HG03575 (cell line): ENCODE measurements at regions not wholly inside any gene's neighbourhood (a gene's known extent, or its start where the extent isn't known, plus 50 kb on each side); places are given as distances from the start of the nearest gene placed in this dataset.
"Not testable (repeated sequence)": the region's sequence is repeated elsewhere in the genome, so short reads cannot be mapped to it uniquely, and the experiment has no call there.

Experiments used
- ATAC-seq: cut with Tn5 transposase; IDR thresholded peaks from one replicate; pipeline ENCODE4 v1.9.1; 2021; ENCODE audit not compliant: unreplicated experiment, insufficient number of reproducible peaks, low FRiP score; ENCODE audit errors: extremely low read depth

- ATAC-seq, result no peak
These were observed 89.5 kb upstream of the RUNX3 start for GRCh38 chr1:25019337-25020172.

GRCh38 chr1:25018943-25019336 lies 88.9 kb upstream of the RUNX3 start:
- ATAC-seq, result no peak

GRCh38 chr1:25018110-25018735 lies 88.1 kb upstream of the RUNX3 start:
- ATAC-seq, result no peak

GRCh38 chr1:25017436-25018109 lies 87.5 kb upstream of the RUNX3 start:
- no peak for ATAC-seq

GRCh38 chr1:25012966-25013962 lies 83.2 kb upstream of the RUNX3 start:
- no peak for ATAC-seq

DNA sequence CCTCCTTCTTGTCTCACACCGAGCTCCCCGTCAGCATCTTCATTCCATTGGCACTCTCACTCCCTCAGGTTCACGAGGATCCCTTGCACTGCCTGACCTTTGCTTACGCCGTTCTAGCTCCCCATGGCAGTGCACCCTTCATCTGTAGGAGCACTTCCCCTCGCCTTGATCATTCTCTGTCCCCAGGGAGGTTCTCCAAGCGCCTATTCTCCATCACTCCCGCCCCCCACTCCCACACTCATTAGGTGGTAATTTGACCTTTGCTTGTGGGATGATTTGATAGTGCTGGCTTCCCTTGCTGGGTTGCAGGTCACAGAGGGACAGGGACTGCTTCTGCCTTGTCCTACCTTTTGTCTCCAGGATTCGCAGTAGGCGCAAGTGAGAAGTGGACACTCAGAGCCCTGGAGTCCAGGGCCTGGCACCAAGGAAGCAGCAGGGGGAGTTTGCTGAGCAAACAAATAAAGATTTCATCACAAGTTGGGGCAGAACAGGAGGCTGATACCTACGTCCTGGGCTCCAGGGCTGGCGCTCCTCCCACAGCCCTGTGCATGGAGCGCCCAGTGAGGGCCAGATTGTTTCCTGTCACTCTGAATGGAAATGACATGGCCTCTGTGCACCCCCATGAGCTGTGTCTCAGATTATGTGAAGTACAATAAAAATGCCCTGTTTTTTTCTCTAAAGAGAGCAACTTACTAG lies 82.0 kb upstream of the RUNX3 start:
- no peak for ATAC-seq

DNA sequence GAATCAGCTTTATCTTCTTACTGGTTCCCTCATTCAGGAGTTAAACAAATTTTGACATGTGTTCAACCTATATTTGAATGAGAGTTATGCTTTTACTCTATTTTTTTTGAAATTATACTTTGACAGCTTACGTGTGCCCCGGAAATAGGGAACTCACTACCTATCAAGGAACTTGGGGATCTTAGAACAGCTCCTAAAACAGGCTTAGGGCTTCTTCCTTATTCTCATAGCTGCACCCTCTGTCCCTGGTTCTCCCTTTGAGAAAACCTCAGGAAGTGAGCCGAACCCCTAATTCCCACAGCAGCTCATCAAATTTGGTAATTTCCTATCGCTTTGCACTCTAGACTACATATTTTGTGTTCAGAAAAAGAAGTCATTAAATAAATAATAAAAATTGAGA lies 81.2 kb upstream of the RUNX3 start:
- no peak for ATAC-seq

DNA sequence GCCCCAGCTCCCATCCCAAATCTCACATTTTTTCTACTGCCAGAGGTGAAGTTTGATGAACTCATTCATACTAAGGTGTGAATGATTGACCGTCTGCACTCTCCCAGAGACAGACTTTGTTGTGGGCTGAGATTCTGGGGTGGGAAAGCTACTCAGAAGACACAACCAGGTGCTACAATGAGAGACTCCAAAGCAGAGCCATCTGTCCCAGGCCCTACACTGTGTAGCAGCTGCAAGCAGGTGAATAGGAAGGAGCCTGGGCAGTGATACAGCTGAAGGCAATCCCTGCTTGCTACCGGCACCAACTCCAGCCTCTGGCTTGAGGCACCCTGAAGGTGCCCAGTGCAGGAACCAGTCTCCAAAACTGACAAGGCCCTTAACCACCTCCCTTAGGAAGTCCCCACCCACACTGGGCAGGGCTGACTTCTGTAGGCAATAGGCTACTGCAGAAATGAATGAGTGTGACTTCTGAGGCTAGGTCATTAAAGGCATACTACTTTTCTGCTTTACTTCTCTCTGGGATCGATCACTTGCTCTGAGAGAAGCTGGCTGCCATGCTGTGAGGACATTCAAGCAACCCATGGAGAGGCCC lies 79.7 kb upstream of the RUNX3 start:
- no peak for ATAC-seq

DNA sequence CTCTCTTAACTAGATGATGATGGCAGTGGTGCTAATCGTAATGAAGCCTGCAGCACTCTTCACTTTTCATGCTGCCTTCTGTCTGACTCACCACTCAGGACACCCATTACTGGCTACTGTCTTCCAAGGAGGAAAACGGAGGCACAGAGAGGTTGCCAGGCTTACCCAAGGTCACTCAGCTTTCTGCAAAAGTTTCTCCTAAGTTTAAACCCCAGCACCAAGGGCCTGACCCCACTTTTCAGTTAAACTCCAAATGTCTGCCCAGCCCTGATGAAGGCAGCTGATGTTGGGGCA lies 78.1 kb upstream of the RUNX3 start:
- ATAC-seq, result no peak

GRCh38 chr1:25007390-25008191 lies 77.5 kb upstream of the RUNX3 start:
- not testable (repeated sequence) for ATAC-seq

DNA sequence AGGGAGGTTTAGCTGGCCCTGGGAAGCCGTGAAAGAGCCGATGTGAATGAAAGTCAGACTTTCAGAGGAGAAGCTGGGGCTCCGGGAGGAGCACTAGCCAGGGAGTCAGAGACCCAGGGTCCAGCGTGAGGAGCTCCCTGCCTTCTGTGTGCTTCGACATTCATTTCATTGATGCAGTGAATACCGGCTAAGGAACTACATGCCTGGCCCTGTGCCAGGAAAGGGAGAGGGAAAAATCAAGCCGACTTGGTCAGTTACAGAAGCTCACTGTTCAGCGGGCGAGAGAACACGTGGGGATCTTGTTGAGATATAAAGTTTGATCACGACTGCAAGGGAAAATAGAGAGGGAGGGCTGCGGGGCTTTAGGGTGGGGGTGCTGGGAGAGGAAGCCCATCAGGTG lies 76.7 kb upstream of the RUNX3 start:
- no peak for ATAC-seq

GRCh38 chr1:25004355-25004754 lies 74.3 kb upstream of the RUNX3 start:
- ATAC-seq, result no peak

- no peak for ATAC-seq
These were observed 73.5 kb upstream of the RUNX3 start for GRCh38 chr1:25003457-25004190.

DNA sequence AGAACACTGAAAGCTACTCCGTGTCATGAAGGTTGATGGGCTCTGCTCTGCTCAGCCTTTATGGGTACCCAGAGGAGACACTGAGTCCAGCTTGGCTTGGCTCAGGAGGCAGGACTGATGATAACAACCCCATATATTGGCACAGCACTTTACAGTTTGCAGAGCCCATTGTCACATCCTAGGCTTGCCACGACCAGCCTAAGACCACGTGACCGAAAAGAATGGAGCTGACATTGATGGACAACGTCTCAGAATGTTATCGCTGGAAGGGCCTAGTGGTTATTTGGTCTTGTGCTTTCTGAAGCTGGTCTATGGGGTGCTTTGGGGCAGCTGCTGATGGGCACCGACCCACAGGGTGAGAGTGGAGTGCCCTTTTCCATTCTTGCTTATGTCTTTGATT lies 72.9 kb upstream of the RUNX3 start:
- no peak for ATAC-seq

DNA sequence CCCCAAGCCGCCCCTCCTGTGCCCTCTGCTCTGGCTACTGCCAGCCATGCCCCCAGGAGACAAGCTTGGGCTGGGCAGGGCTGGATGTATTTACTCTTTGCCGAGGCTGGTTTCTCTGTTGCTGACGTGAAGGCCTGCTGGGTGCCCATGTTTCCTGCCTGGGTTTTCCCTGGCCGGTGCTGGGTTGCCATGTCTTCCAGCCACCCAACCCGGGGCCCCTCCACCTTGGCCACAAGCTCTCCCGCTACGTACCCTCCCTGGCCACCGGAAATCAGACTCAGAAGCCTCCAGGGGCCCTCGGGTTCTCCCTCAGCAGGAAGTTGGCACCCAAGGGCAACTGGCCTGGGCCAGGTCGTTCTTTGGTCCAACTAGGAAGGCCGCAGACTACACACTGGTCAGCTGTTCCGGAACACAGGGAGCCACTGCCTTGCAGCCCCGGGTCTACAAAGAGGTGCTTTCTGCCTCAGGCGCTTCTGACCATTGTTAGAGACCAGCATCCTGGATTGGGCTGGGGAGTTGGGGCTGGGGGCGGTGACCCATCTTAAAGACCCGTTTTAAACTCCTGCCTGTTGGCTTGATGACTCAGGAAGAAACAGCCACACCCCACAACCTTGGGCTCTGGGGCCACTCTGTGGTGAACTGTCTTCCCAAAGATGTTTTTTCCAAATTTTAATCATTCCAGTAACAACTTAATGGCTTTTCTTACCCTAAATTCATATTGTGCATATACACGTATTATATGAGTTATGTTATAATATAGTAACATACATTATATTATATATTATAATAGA lies 71.2 kb upstream of the RUNX3 start:
- no peak for ATAC-seq

GRCh38 chr1:24999906-25000305 lies 69.8 kb upstream of the RUNX3 start:
- no peak for ATAC-seq
